ENCODE measurements at regions not wholly inside any gene's neighbourhood (a gene's known extent, or its start where the extent isn't known, plus 50 kb on each side); places are given as distances from the start of the nearest gene placed in this dataset.

- TF ChIP-seq ARNTL (CRISPR knock-in tag; IDR thresholded peaks at IDR 0.05; ENCODE audit: borderline replicate concordance, low read depth): no peak
Observed at GRCh38 chr13:54445453-54445852, 1416.8 kb downstream of the OLFM4 start (continued).

- TF ChIP-seq BACH2 (CRISPR knock-in tag; IDR thresholded peaks at IDR 0.05; ENCODE audit: borderline replicate concordance) (no peak), ESRRG (CRISPR knock-in tag; IDR thresholded peaks at IDR 0.05) (no peak), CREB5 (CRISPR knock-in tag; IDR thresholded peaks at IDR 0.05; ENCODE audit: low read depth) (no peak)
- ATAC-seq: no peak
Observed at GRCh38 chr13:54445865-54446264, 1417.3 kb downstream of the OLFM4 start.

GRCh38 chr13:54449922-54450321, 1421.3 kb downstream of the OLFM4 start:
- TF ChIP-seq GLIS3 (CRISPR knock-in tag; IDR thresholded peaks at IDR 0.05) (no peak), TOX (CRISPR knock-in tag; IDR thresholded peaks at IDR 0.05; ENCODE audit: borderline replicate concordance) (no peak), PATZ1 (CRISPR knock-in tag; IDR thresholded peaks at IDR 0.05; ENCODE audit: borderline replicate concordance) (no peak), CSRNP3 (CRISPR knock-in tag; IDR thresholded peaks at IDR 0.05) (no peak), BACH2 (CRISPR knock-in tag; IDR thresholded peaks at IDR 0.05; ENCODE audit: borderline replicate concordance) (no peak), ZC3H10 (CRISPR knock-in tag; IDR thresholded peaks at IDR 0.05) (no peak), OSR1 (CRISPR knock-in tag; IDR thresholded peaks at IDR 0.05) (no peak), ZNF565 (CRISPR knock-in tag; conservative IDR thresholded peaks at IDR 0.05; ENCODE audit: low read depth) (no peak), CREB5 (CRISPR knock-in tag; IDR thresholded peaks at IDR 0.05; ENCODE audit: low read depth) (no peak), ZFP30 (CRISPR knock-in tag; IDR thresholded peaks at IDR 0.05) (no peak), ESRRG (CRISPR knock-in tag; IDR thresholded peaks at IDR 0.05) (no peak), PPARA (CRISPR knock-in tag; IDR thresholded peaks at IDR 0.05; ENCODE audit: borderline replicate concordance) (no peak)
- no peak for ATAC-seq

GRCh38 chr13:54484166-54484565, 1455.6 kb downstream of the OLFM4 start:
- TF ChIP-seq SNAI2 (CRISPR knock-in tag; IDR thresholded peaks at IDR 0.05): no peak
- TF ChIP-seq BACH2 (CRISPR knock-in tag; IDR thresholded peaks at IDR 0.05; ENCODE audit: borderline replicate concordance): no peak
- TF ChIP-seq ISL1 (CRISPR knock-in tag; IDR thresholded peaks at IDR 0.05): no peak
- no peak for TF ChIP-seq OSR1 (CRISPR knock-in tag; IDR thresholded peaks at IDR 0.05)
- no peak for TF ChIP-seq ZFP30 (CRISPR knock-in tag; IDR thresholded peaks at IDR 0.05)
- TF ChIP-seq ZNF70 (CRISPR knock-in tag; IDR thresholded peaks at IDR 0.05): no peak
- TF ChIP-seq RARB (CRISPR knock-in tag; IDR thresholded peaks at IDR 0.05): no peak
- no peak for TF ChIP-seq CREB5 (CRISPR knock-in tag; IDR thresholded peaks at IDR 0.05; ENCODE audit: low read depth)
- TF ChIP-seq CSRNP3 (CRISPR knock-in tag; IDR thresholded peaks at IDR 0.05): no peak
- TF ChIP-seq ZC3H10 (CRISPR knock-in tag; IDR thresholded peaks at IDR 0.05): no peak
- TF ChIP-seq TOX (CRISPR knock-in tag; IDR thresholded peaks at IDR 0.05; ENCODE audit: borderline replicate concordance): no peak
- TF ChIP-seq PATZ1 (CRISPR knock-in tag; IDR thresholded peaks at IDR 0.05; ENCODE audit: borderline replicate concordance): no peak
- no peak for TF ChIP-seq POU6F1 (CRISPR knock-in tag; IDR thresholded peaks at IDR 0.05; ENCODE audit: borderline replicate concordance, low read depth)
- no peak for TF ChIP-seq PPARA (CRISPR knock-in tag; IDR thresholded peaks at IDR 0.05; ENCODE audit: borderline replicate concordance)
- no peak for TF ChIP-seq ZFP3 (CRISPR knock-in tag; IDR thresholded peaks at IDR 0.05)
- no peak for TF ChIP-seq GLIS3 (CRISPR knock-in tag; IDR thresholded peaks at IDR 0.05)
- TF ChIP-seq ZNF565 (CRISPR knock-in tag; conservative IDR thresholded peaks at IDR 0.05; ENCODE audit: low read depth): no peak
- ATAC-seq: no peak
